B cell (primary cell): ENCODE measurements at regions not wholly inside any gene's neighbourhood (a gene's known extent, or its start where the extent isn't known, plus 50 kb on each side); places are given as distances from the start of the nearest gene placed in this dataset.

Experiments used
- ATAC-seq: fragments of 200-7000 bp; cut with Tn5 transposase; one replicate; pipeline ENCODE4 v1.10.0; 2021; ENCODE audit warnings: low read depth, mild to moderate bottlenecking, moderate number of reproducible peaks, moderate library complexity
- CTCF ChIA-PET: fragments of 350-600 bp; sonication (Branson Sonifier 250); formaldehyde crosslinking; loops from one replicate; lab custom pipeline; 2021; ENCODE audit warnings: antibody characterized with exemption, inconsistent platforms; lab: Charles Lee
- POLR2A ChIA-PET: fragments of 350-600 bp; sonication (Branson Sonifier 250); formaldehyde crosslinking; loops from one replicate; lab custom pipeline; 2021; ENCODE audit warnings: antibody characterized with exemption; lab: Charles Lee
- DNase-seq: peaks from one replicate; pipeline ENCODE4 v3.0.0; 2013
- H2AFZ ChIP-seq: 2 replicates; pipeline ENCODE4 v1.6.1; 2012; ENCODE audit warnings: mild to moderate bottlenecking, low read depth, low read length; ENCODE audit not compliant: insufficient read depth, poor library complexity, severe bottlenecking
- H3K27ac ChIP-seq, 2 donors: 1 replicate in 1 of 2; 2 replicates in 1 of 2; pipeline ENCODE4 v1.5.1; 2012 to 2013; ENCODE audit warnings: low read length in 2 of 2, mild to moderate bottlenecking in 2 of 2, moderate library complexity in 1 of 2
- H3K27me3 ChIP-seq, 4 experiments: fragments of 200-600 bp in 1 of 4; sonication (generic) in 1 of 4; replicated peaks in 1 of 4; 1 replicate in 2 of 4; 2 replicates in 2 of 4; pipeline versions ENCODE4 v1.6.1 to v1.7.0; 2013 to 2016; ENCODE audit warnings: low read length in 3 of 4, mild to moderate bottlenecking in 2 of 4, mixed read lengths in 1 of 4, moderate library complexity in 1 of 4; ENCODE audit not compliant: insufficient read depth in 4 of 4, control insufficient read depth in 3 of 4; ENCODE audit errors: control extremely low read depth in 1 of 4
- H3K36me3 ChIP-seq, 2 experiments: replicated peaks in 1 of 2; 1 replicate in 1 of 2; 2 replicates in 1 of 2; pipeline versions ENCODE4 v1.6.1 to v1.7.1; 2013; ENCODE audit warnings: low read length in 1 of 2; ENCODE audit not compliant: insufficient read depth in 2 of 2, control insufficient read depth in 1 of 2; ENCODE audit errors: control extremely low read depth in 1 of 2, extremely low read depth in 1 of 2
- H3K4me1 ChIP-seq, 2 donors: fragments of 200-600 bp in 1 of 2; sonication (generic) in 1 of 2; 1 replicate in 1 of 2; 2 replicates in 1 of 2; pipeline versions ENCODE4 v1.5.1 to v1.6.1; 2013 to 2017; ENCODE audit warnings: low read length in 2 of 2; ENCODE audit not compliant: control insufficient read depth in 2 of 2, insufficient read depth in 2 of 2
- H3K4me2 ChIP-seq: replicated peaks from 2 replicates; pipeline ENCODE3; 2012; ENCODE audit warnings: mild to moderate bottlenecking, low read depth, low read length; ENCODE audit not compliant: poor library complexity, severe bottlenecking
- H3K4me3 ChIP-seq, 5 experiments: fragments of 200-600 bp in 1 of 5; sonication (generic) in 1 of 5; 1 replicate in 3 of 5; 2 replicates in 2 of 5; pipeline versions ENCODE4 v1.5.1 to v1.7.0; 2011 to 2016; ENCODE audit warnings: low read length in 4 of 5, mild to moderate bottlenecking in 4 of 5, low read depth in 2 of 5, control low read depth in 1 of 5, moderate library complexity in 1 of 5; ENCODE audit not compliant: insufficient read depth in 1 of 5; ENCODE audit errors: control extremely low read depth in 1 of 5, extremely low read depth in 1 of 5
- H3K79me2 ChIP-seq: fragments of 200-600 bp; sonication (generic); one replicate; pipeline ENCODE4 v1.6.0; 2016; ENCODE audit warnings: low read length; ENCODE audit not compliant: control insufficient read depth, insufficient read depth
- H3K9ac ChIP-seq: fragments of 200-600 bp; sonication (generic); 2 replicates; pipeline ENCODE4 v1.6.1; 2017; ENCODE audit warnings: mild to moderate bottlenecking, low read length, moderate library complexity
- H3K9me3 ChIP-seq, 3 donors: one replicate each; pipeline versions ENCODE4 v1.6.1 to v1.7.1; 2013; ENCODE audit warnings: low read length in 2 of 3; ENCODE audit not compliant: control insufficient read depth in 2 of 3, insufficient read depth in 1 of 3; ENCODE audit errors: control extremely low read depth in 1 of 3
- H4K20me1 ChIP-seq: 2 replicates; pipeline ENCODE4 v1.6.0; 2012; ENCODE audit warnings: mild to moderate bottlenecking, low read length; ENCODE audit not compliant: insufficient read depth, control insufficient read depth, poor library complexity, severe bottlenecking
- H3K27ac Mint-ChIP-seq: one replicate; pipeline ENCODE4 v1.8.0; 2021; ENCODE audit warnings: mixed read lengths
- H3K27me3 Mint-ChIP-seq: one replicate; pipeline ENCODE4 v1.8.0; 2021; ENCODE audit warnings: mixed read lengths
- H3K4me1 Mint-ChIP-seq: one replicate; pipeline ENCODE4 v1.8.0; 2021; ENCODE audit warnings: mixed read lengths
- H3K4me3 Mint-ChIP-seq: one replicate; pipeline ENCODE4 v1.8.0; 2021; ENCODE audit warnings: mixed read lengths
- H3K9me3 Mint-ChIP-seq: one replicate; pipeline ENCODE4 v1.8.0; 2022; ENCODE audit warnings: mixed read lengths; ENCODE audit not compliant: insufficient read depth
- EZH2 ChIP-seq: IDR thresholded peaks from 2 replicates; pipeline ENCODE4 v1.6.1; 2012; ENCODE audit warnings: borderline replicate concordance, low read depth, mild to moderate bottlenecking, moderate library complexity, low read length; ENCODE audit not compliant: insufficient read depth, poor library complexity, severe bottlenecking
- WGBS: methylation state at CpG from one replicate; pipeline ENCODE4 v1.1.5; 2013; ENCODE audit warnings: missing lambda C conversion rate; ENCODE audit not compliant: insufficient coverage; 5-methylcytosine and 5-hydroxymethylcytosine counted together
- intact Hi-C: fragments of 100-400 bp; cut with micrococcal nuclease; formaldehyde crosslinking; loops from one replicate; pipeline ENCODE4 v1.10.0; 2022
- TF ChIP-seq, protein P1 (sequence below): fragments of 200-600 bp; IDR thresholded peaks from one replicate; pipeline ENCODE4 v1.8.0; 2022; ENCODE audit warnings: antibody characterized with exemption, mild to moderate bottlenecking

DNA sequence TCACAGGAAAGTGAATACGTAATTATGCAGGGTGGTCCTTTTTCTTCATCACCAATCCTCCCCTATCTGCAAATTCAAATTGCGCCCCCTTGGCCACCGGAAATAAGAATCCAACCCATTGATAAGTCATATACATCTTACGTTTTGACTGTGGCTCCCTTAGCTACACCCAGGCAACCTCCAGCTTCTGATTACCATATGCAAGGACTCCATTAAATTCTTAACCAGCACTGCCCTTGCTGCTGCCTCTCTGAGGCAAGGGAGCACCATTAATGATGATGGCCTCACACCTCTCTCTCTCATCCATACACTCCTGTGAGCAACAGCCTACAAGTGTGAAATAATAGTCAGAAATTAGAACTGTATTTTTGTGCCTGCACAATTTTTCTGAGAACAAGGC, 106.0 kb upstream of the NOCT start:
- Histone ChIP-seq H3K4me1 (no peaks in the 10 kb centered on the region), H3K27me3 (peaks cover 0 to 4% (median 0%) of the 10 kb centered on the region in 4 experiments), H3K36me3 (no peaks in the 10 kb centered on the region), H3K4me2 (no peak overlapping the region), H3K79me2 (no peaks in the 10 kb centered on the region), H3K27ac (no peak overlapping the region), H2AFZ (no peak overlapping the region), H3K9ac (no peak overlapping the region), H3K4me3 (no peak overlapping the region), H3K9me3 (no peaks in the 10 kb centered on the region), H4K20me1 (no peaks in the 10 kb centered on the region)
- DNase-seq, result no peak
- Mint-ChIP-seq H3K4me1 (no peaks in the 10 kb centered on the region), H3K9me3 (no peaks in the 10 kb centered on the region), H3K27me3 (peaks cover 4% of the 10 kb centered on the region), H3K27ac (no peak overlapping the region), H3K4me3 (no peak overlapping the region)
- no peak for ATAC-seq
- TF ChIP-seq, protein P1, sequence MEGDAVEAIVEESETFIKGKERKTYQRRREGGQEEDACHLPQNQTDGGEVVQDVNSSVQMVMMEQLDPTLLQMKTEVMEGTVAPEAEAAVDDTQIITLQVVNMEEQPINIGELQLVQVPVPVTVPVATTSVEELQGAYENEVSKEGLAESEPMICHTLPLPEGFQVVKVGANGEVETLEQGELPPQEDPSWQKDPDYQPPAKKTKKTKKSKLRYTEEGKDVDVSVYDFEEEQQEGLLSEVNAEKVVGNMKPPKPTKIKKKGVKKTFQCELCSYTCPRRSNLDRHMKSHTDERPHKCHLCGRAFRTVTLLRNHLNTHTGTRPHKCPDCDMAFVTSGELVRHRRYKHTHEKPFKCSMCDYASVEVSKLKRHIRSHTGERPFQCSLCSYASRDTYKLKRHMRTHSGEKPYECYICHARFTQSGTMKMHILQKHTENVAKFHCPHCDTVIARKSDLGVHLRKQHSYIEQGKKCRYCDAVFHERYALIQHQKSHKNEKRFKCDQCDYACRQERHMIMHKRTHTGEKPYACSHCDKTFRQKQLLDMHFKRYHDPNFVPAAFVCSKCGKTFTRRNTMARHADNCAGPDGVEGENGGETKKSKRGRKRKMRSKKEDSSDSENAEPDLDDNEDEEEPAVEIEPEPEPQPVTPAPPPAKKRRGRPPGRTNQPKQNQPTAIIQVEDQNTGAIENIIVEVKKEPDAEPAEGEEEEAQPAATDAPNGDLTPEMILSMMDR, result no peak
- TF ChIP-seq EZH2, result no peak
- POLR2A ChIA-PET, result no interaction called here
- CTCF ChIA-PET, result no interaction called here
- intact Hi-C loops, result no loop called here
- WGBS, result 93% methylated on average over 4 of the region's 4 CpGs

- no peak overlapping the region for H3K27ac ChIP-seq
- no peak for ATAC-seq
- intact Hi-C loops, result no loop called here
- no peaks in the 10 kb centered on the region for H3K4me1 Mint-ChIP-seq
- no peak overlapping the region for H3K9ac ChIP-seq
- no peaks in the 10 kb centered on the region for H3K36me3 ChIP-seq
- TF ChIP-seq EZH2, result no peak
- TF ChIP-seq, protein P1, result no peak
- peaks cover 0 to 4% (median 0%) of the 10 kb centered on the region in 4 experiments for H3K27me3 ChIP-seq
- H3K9me3 ChIP-seq, result no peaks in the 10 kb centered on the region
- no peaks in the 10 kb centered on the region for H3K79me2 ChIP-seq
- H3K27ac Mint-ChIP-seq, result no peak overlapping the region
- no peak overlapping the region for H3K4me3 ChIP-seq
- H3K27me3 Mint-ChIP-seq, result peaks cover 4% of the 10 kb centered on the region
- no peaks in the 10 kb centered on the region for H4K20me1 ChIP-seq
- H3K9me3 Mint-ChIP-seq, result no peaks in the 10 kb centered on the region
- ChIA-PET POLR2A (no interaction called here), CTCF (interaction anchor here (0.6 kb wide), 1 partner anchor 1366 kb away, joined by 3 read pairs; no protein-coding TSS in a partner anchor)
- H2AFZ ChIP-seq, result no peak overlapping the region
- H3K4me2 ChIP-seq, result no peak overlapping the region
- H3K4me3 Mint-ChIP-seq, result no peak overlapping the region
- no peak for DNase-seq
- no peaks in the 10 kb centered on the region for H3K4me1 ChIP-seq
- WGBS, result no CpG with 5 or more reads among the region's 5 CpGs
These were observed 107.4 kb upstream of the NOCT start for GRCh38 chr4:138908134-138908533.
